Activated CD4-positive, alpha-beta T cell treated with anti-CD3 and anti-CD28 coated beads for 1 hour (primary cell): ENCODE measurements at regions not wholly inside any gene's neighbourhood (a gene's known extent, or its start where the extent isn't known, plus 50 kb on each side); places are given as distances from the start of the nearest gene placed in this dataset.

Experiments
- DNase-seq: peaks from one replicate; pipeline ENCODE4 v3.0.0-alpha.2; 2020

DNA sequence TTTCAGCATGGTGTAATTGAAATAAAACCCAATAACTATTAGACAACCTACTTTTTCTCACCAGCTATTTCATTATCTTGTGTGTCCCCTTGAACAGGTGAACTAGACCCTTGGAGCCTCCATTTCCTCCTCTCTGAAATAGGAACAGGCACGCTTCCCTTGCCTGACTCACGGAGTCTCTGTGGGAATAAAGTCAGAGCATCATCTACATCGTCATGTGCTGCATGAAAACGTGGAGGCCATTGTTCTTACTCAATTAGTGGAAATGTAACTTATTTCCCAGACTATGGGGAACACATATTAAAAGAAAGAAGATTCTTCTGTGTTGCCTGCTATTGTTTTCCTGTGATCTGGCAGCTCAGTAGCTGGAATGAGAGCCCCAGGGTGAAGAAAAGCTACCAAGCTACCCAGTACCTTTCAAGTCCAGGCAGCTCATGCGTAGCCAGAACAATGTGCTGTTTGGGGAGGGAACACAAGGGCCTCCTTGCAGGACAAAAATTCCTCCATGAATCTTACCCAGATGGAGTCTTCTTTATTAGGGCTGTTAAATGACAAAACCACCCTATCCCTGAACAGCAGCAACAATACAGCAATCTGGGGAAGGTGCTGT, 59.8 kb downstream of the SOX11 start:
- no peak for DNase-seq

DNA sequence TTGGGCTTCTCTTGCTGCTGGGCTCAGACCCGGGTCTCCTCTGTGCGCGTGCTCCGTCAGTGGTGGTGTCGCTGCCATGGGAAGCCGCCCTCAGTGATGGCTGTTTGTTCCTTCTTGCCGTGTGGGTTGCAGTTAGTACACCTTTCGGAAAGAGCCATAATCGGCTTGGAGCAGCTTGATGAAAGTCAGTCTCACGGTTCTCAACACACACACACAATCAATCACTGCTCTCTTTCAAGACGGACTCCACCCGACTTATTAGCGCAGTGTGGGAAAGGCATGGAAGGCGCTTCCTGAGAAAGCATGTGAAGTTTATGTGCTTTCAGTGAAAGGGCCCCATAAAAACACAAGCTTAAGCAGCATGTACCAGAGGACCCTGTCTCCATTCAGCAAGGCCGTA, 64.1 kb downstream of the SOX11 start:
- DNase-seq, result no peak

DNA sequence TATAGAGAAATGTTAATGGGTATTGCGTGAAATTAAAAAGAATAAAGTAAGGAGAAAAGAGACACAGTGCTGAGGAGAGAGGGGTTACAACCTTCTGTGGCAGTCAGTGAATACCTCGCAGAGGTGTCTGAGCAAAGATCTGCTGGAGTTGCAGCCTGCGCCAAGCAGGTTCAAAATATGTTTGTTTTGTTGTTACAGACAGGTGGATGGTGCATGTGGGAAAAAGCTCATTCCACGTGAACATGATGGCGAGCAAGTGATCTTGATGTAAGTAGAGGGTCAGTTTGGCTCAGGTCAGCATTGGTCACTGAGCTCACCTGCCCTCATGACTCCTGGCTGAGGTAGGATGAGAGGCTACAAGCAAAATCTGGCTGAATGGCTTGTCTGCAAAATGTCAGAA, 66.2 kb downstream of the SOX11 start:
- no peak for DNase-seq

DNA sequence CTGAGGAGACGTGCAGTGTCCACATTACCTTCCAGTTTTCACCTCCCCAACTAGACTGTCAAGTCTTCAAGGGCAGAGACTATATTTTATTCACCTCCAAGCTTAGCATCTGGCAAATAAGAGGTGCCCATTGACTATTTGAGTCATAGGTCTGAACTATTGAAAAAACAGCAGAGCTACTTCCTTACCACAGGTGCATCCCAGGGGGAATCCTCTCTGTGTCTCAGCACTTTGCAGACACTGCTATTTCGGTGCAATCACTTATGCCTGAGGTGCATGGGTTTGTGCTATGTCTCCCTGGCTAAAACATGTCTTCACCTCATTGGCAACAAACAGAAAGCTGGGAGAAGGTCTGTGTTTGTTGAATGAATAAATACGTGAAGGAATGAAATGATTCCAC, 67.8 kb downstream of the SOX11 start:
- DNase-seq, result no peak

DNA sequence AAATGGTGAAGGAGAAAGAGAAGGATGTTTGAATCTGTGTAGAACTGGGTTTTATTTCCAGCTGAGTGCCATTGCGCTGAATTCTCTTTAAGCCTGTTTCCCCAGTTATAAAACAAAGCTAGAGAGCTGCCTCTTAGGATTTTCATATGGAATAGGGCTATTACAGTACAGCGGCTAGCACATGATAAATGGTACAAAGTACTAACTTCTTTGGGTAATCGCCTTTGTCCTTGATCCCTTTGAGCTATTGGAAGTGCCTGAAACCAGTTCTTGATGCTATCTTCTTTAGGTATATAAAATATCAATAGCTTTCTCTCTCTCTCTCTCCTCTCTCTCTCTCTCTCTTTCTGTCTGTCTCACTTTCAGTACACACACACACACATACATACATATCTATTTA, 71.3 kb downstream of the SOX11 start:
- no peak for DNase-seq

DNA sequence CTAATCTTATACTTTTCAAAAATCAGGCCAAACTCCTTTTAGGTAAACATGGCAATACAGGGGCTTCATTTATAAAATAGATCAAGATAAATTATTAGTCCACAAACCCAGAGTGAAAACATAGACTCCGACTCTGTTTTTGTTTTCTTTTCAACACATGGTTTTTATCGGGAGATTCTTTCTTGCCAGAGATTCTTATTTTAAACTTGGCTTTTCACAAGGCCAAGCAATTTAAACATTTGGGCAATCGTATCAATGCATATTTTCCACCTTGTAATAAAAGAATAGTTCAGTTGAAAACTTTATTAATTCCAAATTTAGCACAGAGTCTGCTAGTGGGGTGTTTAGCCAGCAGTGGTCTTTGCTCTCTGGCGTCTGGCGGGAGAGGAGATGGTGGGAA, 71.9 kb downstream of the SOX11 start:
- no peak for DNase-seq

DNA sequence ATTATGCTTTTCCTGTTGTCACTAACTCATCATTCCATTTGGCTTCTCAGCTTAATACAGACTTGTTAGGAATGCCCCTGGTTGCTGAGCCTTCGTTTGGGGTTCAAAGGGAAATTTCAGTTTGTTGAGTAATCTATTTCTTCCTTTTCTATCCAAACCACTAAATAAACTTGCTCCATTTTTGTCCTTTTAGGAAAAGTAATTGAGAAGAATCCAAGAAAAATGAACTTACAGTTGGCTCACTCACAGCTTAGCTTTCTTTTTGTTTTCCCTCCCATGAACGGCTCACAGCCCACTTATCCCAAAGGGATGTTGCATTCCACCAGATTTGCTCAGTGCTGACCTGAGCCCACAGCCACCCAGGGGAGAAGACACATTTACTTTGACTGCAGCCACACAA, 73.9 kb downstream of the SOX11 start:
- no peak for DNase-seq

DNA sequence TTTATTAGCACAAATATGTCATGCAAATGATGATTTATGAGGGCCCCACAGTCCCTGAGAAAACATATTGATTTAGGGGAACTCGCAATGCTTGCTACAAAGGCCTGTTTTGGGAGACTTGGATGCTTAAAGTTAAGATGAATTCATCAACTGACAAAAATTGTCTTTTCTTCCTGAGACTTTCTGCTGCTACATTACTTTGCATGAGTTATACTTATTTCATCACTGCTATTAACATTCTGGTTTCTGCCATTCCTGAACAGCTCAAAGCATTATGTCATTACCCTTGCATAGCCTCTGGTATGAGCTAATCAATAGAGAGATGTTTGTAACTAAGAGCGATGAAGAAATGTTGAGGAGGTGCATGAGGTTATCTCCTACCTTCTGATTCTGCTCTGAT, 74.4 kb downstream of the SOX11 start:
- no peak for DNase-seq

DNA sequence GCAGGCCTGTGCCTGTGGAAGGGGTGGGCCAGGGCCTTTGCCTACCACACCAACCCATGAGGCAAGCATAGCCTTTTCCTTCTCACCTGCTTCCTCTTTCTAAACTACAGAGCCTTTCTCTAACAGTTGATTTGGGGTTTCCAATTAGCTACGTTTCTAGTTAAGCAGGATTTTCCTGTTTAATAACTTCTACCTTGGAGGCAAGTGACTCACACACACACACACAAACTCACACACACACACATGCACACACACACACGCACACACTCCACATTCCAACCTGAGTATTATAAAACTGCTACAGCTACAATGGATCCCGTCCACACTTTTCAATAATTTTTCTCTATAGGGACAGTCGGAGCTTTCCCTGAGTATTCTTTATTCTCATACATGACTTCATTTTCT, 84.9 kb downstream of the SOX11 start:
- DNase-seq, result no peak

DNA sequence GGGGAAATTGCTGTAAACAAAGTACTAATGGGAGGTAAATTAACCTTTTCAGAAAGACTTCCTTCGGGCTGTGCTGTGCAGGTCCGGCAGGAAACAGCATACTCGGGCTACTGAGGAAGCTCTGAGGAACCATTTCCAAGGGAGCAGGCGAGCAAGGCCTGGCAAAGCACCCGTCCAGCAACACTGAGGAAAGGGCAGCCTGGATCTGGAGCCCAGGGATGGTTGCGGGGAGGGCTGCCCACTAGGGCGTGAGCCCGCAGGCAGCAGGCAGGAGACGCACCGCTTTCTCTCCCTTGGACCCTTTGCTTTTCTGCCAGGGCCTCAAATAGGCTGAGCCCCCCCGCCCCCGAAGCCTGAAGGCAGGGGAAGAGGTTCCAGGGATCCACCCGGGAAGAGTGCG, 89.5 kb downstream of the SOX11 start:
- no peak for DNase-seq

DNA sequence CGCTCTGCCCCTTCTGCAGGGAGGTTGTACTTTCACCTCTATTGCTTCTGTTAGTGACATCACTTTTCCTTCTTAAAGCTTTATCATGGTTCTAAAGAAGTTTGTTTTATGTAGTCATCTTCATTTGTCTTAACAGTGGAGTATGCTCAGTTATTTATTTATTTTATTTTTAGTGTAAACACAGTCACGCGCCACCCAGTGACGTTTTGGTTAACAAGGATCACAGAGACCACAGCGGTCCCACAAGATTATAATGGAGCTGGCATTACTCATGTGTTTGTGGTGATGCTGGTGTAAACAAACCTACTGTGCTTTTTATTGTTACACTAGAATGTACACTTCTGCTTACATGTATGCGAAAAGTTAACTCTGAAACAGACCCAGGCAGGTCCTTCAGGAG, 89.9 kb downstream of the SOX11 start:
- DNase-seq, result no peak

DNA sequence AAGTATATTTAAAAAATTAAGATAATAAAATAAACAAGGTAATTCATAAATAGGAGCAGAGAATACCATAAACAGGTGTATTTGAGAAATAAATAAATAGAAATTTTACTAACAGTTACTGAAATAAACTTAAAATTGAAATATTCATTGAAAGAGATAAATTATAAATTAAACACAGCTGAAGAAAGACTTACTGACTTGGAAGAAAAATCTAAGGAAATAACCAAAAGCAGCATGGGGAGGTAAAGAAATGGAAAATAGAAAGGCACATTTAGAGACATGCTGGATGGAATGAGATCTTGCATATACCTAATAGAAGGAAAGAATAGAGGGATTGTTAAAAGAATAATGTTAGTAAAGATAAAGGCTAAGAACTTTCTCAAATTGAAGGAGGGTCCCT, 96.3 kb downstream of the SOX11 start:
- no peak for DNase-seq

DNA sequence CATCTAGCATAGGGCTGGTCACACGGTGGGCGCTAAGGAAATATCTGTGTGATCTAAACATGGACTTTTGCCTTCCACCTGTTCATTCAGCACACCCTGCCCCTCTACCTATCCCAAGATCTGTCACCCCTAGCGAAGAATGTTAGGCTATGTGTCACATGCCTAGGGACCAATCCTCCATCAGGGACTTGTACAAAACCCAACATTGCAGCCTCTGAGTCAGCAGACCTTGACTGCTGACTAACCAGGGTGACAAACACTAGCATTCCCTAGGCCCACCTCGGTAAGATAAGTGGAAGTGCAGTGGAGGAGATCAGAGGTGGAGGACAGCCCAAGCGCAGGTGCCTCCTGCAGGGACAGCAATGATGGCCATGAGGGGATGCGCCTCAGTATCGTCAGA, 99.2 kb downstream of the SOX11 start:
- DNase-seq, result no peak

DNA sequence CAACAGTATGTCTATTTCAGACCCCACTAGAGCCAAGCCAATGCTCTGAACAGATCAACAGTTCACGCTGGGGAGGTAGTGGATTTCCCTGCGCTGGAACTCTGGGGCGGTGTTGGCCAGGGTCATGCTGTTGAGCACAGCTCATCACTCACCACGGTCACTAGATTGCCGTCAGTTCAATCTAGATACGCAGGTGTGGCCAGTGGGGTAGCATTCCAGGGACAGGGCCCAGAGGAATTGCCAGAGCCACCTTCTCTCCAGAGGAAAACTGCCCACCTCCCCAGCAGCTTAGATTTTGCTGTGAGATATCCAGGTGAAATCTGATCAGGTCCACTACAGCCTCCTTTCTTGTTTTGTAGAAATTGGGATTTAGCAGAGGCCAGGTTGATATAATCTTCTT, 101.8 kb downstream of the SOX11 start:
- DNase-seq, result no peak

DNA sequence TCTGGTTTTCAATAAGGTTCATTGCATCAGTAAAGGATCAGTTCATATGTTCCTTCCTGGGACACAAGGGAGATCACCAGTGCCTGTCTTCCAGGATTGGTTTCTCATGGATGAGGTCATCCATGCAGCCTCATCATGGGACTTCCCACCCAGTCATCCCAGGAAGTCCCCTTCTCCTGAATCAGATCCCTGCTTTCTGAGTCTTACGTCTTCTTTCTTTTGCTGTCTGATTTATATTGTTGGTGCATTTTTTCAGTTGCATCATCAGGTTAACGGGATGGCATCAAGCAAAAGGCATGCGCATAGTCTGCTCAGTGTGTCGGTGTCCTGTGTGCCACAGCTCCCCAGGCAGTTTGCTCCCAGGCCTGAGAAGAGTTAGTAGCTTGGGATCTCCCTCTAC, 105.9 kb downstream of the SOX11 start:
- no peak for DNase-seq

DNA sequence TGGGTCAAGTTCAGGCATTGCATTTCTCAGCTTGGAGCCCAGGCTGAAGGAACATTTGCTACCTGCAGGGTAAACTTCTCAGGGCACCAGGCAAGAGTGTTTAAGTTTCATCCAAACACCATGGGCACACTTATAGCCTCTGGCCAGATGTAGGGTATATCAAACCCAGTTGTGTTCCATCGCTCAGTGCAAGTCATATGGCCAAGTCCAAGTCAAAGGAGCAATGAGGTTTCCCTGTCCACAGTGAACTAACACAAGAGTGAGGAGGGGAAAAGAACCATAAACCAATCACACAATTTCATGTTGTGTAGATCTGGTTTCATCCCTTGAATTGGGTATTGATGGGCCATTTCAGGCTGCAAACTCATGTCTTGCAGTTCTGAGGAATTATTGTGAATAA, 107.2 kb downstream of the SOX11 start:
- no peak for DNase-seq

DNA sequence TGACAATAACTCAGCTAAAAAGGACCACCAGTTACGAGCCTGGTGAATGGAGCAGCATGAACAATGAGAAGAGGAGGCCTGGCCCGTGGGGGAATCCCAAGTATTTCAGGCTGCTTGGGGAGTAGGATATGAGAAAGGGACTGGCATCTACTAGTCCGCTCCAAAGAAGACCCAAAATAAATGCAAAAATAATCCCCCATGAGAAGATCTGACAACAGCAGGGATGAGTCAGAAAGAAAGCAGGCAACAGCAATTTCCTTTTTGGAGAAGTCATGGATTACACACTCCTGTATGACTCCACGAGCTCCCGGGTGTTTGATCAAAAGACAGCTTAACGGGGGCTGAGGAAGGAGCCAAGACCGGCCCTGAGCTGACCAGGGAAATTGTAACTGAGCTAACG, 111.4 kb downstream of the SOX11 start:
- DNase-seq, result no peak

DNA sequence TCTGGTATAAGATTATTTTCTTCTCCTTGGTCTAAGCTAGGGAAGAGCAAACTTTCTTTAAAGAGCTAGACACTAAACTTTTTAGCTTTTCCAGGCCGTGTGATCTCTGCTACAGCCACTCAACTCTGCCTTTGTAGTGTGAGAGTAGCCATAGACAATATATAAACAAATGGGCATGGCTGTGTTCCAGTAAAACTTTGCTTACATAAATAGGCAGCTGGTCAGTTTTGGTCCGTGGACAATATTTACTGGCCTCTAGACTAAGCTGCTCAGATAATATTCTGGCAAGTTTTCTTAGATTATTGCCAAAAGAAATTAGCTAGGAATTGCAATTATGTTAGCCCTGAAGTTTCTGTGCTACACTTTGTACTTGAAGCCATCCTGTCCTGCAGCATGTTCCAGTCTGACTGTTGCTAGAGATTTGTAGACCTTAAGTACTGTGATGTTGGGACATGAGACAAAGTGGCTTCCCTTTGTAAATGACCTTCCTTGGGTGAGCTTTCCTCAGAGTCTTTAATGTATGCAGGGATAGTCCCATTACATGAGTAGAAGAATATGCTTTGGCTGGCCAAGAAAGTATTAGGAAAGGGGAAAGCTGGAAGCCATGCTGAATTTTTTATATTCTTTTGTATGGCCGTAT, 126.9 kb downstream of the SOX11 start:
- no peak for DNase-seq

DNA sequence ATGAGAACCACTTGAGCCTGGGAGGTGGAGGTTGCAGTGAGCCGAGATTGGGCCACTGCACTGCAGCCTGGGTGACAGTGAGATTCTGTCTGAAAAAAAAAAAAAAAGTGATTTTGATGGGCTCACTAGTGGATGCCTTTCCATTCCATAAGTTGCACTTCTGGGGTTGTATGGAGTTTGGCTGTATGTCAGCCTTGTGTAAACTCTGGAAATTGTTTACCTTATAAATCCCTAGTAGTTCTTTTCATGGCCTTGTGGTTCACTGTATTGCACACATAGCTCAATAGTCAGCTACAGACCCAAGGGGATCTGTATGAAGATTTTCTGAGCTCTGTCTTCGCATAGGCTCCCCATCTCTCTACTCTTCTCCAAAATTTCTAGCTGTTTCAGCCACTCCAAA, 131.9 kb downstream of the SOX11 start:
- no peak for DNase-seq

DNA sequence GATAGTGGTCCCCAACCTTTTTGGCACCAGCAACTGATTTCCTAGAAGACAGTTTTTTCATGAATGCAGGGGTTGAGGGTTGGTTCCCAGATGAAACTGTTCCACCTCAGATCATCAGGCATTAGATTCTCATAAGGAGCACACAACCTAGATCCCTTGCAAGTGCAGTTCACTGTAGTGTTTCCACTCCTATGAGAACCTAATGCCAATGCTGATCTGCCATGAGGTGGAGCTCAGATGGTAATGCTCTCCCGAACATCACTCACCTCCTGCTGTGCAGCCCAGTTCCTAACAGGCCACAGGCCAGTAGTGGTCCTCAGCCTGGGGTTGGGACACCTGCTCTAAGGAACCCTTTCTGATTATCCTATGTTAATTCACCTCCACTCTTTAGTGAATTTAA, 133.5 kb downstream of the SOX11 start:
- no peak for DNase-seq

DNA sequence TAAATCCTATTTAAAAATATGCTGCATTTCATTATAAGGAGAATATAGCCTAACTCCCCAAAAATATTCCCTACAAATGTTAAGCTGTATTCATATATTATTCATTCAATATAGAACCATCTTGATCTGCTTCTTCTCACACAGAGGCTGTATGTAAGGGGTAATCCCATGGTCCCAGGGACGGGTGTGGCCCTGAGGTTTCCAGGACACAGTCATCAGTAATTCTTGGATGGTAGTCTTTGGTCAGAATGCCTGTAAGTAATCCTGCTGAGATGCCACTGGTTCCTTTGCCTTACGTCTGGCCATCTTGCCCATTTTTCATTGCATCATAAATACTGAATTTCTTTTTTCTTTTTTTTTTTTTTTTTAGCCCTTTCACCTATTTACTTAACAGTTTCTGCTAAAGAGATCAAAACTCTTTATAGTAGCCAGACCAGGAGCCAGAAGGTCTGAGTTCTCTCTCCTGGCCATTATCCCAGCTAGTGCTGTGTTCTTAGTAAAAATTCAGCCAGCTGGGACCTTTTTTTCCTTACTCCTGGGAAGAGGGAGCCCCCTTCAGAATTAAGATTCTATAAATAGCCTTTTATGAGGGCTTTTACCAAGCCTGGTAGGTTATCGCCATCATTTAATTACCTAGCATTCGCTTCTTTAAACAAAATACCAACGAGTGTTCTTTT, 134.9 kb downstream of the SOX11 start:
- no peak for DNase-seq

DNA sequence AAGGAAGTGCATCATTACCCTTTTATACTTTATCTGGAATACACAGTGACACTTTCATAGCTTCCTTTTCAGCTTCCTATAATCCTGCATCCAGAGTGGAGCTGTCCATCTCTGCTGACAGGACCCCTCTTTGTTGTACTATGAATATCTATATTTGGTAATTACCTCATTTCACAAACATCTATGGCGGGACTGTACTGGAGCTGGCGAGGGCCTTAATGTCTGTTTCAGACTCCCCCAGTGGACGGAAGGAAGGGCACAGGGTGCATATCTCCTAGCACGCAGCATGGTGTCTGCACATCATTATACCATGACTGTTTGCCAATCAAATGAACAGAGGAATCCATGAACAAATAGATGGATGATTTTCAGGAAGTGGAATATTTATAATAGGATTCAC, 142.3 kb downstream of the SOX11 start:
- no peak for DNase-seq

DNA sequence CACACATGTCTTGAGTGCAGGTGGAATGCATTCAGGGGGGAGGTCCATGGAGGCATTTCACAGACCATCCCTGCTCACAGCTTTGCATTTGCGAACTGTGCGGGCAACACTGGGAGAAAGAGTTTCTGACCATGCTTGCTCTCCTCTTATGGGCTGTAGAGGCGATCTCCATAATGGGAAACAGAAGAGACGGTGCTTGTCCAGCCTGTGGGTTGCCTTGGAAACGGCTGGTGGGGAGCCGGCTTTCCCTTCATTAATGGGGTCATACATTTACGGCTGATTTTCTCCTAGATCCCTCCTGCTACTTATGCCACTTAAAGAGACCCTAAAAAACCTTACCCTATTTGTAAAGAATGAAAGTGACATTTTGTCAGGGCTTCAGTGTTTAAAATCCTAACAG, 147.4 kb downstream of the SOX11 start:
- no peak for DNase-seq

DNA sequence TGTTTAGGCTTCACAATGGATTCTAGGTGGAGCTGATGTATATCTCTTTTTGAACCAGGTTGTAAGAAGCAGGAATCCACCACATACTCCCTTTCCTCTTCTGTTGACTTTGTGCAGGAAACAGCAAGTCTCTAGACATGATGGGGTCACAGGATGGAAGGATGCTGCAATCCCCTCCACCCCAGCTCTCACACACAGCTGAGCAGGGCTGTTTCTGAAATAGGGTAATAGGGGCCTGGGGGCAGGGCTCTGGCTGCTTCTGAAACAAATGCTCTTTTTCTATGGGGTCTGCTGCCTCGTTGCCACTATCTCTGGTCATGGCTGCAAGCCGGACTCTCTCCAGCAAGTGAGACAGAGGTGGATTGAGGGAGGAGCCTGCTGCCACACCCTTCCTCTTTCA, 148.9 kb downstream of the SOX11 start:
- no peak for DNase-seq

DNA sequence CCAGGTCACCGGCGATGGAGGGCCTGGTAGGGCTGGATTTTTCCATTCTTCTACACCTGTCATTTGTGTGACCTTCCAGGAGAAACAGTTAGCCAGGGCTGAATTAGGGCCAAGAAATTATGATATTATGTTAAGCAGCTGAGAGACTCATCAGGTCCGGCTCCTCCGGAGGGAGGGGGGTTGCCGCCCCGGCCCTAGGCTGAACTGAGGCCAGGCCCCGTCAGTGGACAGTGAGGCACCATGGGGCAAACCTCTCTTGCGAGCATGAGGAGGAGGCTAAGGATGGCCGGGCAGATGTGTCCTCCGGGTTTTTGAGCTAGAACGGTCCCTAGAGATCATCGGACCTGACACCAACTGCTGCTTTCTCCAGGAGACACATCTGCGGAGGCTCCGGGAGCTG, 150.1 kb downstream of the SOX11 start:
- DNase-seq, result no peak
